NT2/D1 (cell line): ENCODE measurements at regions not wholly inside any gene's neighbourhood (a gene's known extent, or its start where the extent isn't known, plus 50 kb on each side); places are given as distances from the start of the nearest gene placed in this dataset.

Source experiments
- DNase-seq: peaks from one replicate; pipeline ENCODE4 v3.0.0-alpha.2; 2011; ENCODE audit warnings: low read depth, low spot score
- H3K27me3 ChIP-seq: 2 replicates; pipeline ENCODE4 v1.6.0; 2011; ENCODE audit warnings: mild to moderate bottlenecking; ENCODE audit not compliant: insufficient read length, insufficient read depth
- H3K36me3 ChIP-seq: 2 replicates; pipeline ENCODE4 v1.6.1; 2011; ENCODE audit warnings: mild to moderate bottlenecking, low read length, mixed read lengths; ENCODE audit not compliant: insufficient read depth, insufficient read length
- H3K4me1 ChIP-seq: 2 replicates; pipeline ENCODE4 v1.5.1; 2011; ENCODE audit not compliant: insufficient read depth, insufficient read length
- H3K4me3 ChIP-seq: 2 replicates; pipeline ENCODE4 v1.5.1; 2011; ENCODE audit warnings: low read depth; ENCODE audit not compliant: insufficient read length
- H3K9ac ChIP-seq: 2 replicates; pipeline ENCODE4 v1.6.0; 2011; ENCODE audit warnings: low read depth; ENCODE audit not compliant: insufficient read length
- H3K9me3 ChIP-seq: 2 replicates; pipeline ENCODE4 v1.5.1; 2011; ENCODE audit warnings: mild to moderate bottlenecking, low read length; ENCODE audit not compliant: insufficient read depth
- SUZ12 ChIP-seq: IDR thresholded peaks from 2 replicates; pipeline ENCODE4 v1.6.1; 2011; ENCODE audit not compliant: insufficient read length, insufficient read depth; ENCODE audit errors: extremely low read depth
- YY1 ChIP-seq: IDR thresholded peaks from 2 replicates; pipeline ENCODE4 v1.6.1; 2011; ENCODE audit not compliant: insufficient read length, insufficient read depth
- ZNF274 ChIP-seq: IDR thresholded peaks from 2 replicates; pipeline ENCODE4 v1.6.1; 2011; ENCODE audit warnings: mild to moderate bottlenecking, low read depth, low read length

- TF ChIP-seq SUZ12: no peak
- no peak for TF ChIP-seq ZNF274
- no peak for TF ChIP-seq YY1
- DNase-seq: no peak
- Histone ChIP-seq H3K36me3 (no peaks in the 10 kb centered on the region), H3K4me1 (peaks cover 2% of the 10 kb centered on the region), H3K9me3 (no peaks in the 10 kb centered on the region), H3K9ac (no peak overlapping the region), H3K4me3 (no peak overlapping the region), H3K27me3 (no peaks in the 10 kb centered on the region)
Measured at GRCh38 chr2:42843131-42843530, 50.7 kb upstream of the HAAO start.

GRCh38 chr2:42842466-42842865 lies 50.1 kb upstream of the HAAO start:
- Histone ChIP-seq H3K9ac (no peak overlapping the region), H3K36me3 (no peaks in the 10 kb centered on the region), H3K9me3 (no peaks in the 10 kb centered on the region), H3K27me3 (no peaks in the 10 kb centered on the region), H3K4me3 (no peak overlapping the region), H3K4me1 (peaks cover 2% of the 10 kb centered on the region)
- no peak for DNase-seq
- no peak for TF ChIP-seq SUZ12
- no peak for TF ChIP-seq ZNF274
- TF ChIP-seq YY1: no peak
